Activated naive CD8-positive, alpha-beta T cell treated with anti-CD3 and anti-CD28 coated beads for 36 hours (primary cell): ENCODE measurements at regions not wholly inside any gene's neighbourhood (a gene's known extent, or its start where the extent isn't known, plus 50 kb on each side); places are given as distances from the start of the nearest gene placed in this dataset.
"Not testable (repeated sequence)": the region's sequence is repeated elsewhere in the genome, so short reads cannot be mapped to it uniquely, and the experiment has no call there.

ENCODE experiments used
- DNase-seq: peaks from one replicate; pipeline ENCODE4 v3.0.0; 2021
- H3K27ac Mint-ChIP-seq: one replicate; pipeline ENCODE4 v1.8.0; 2022; ENCODE audit warnings: mild to moderate bottlenecking, moderate library complexity, mixed read lengths
- H3K27me3 Mint-ChIP-seq: one replicate; pipeline ENCODE4 v1.8.0; 2022; ENCODE audit warnings: mild to moderate bottlenecking, mixed read lengths
- H3K36me3 Mint-ChIP-seq: one replicate; pipeline ENCODE4 v1.8.0; 2021; ENCODE audit warnings: mild to moderate bottlenecking, mixed read lengths
- H3K4me1 Mint-ChIP-seq: one replicate; pipeline ENCODE4 v1.8.0; 2021; ENCODE audit warnings: mixed read lengths
- H3K4me3 Mint-ChIP-seq: one replicate; pipeline ENCODE4 v1.8.0; 2022; ENCODE audit warnings: mild to moderate bottlenecking, moderate library complexity, mixed read lengths
- H3K9me3 Mint-ChIP-seq: one replicate; pipeline ENCODE4 v1.8.0; 2022; ENCODE audit warnings: mixed read lengths

GRCh38 chr11:45374653-45375059, 88.5 kb upstream of the SYT13 start:
- peaks cover 20% of the 10 kb centered on the region for H3K27me3 Mint-ChIP-seq
- H3K4me1 Mint-ChIP-seq: peaks cover 12% of the 10 kb centered on the region
- no peaks in the 10 kb centered on the region for H3K9me3 Mint-ChIP-seq
- H3K4me3 Mint-ChIP-seq: no peak overlapping the region
- no peaks in the 10 kb centered on the region for H3K36me3 Mint-ChIP-seq
- no peak overlapping the region for H3K27ac Mint-ChIP-seq
- DNase-seq: no peak

GRCh38 chr11:45374130-45374529, 88.0 kb upstream of the SYT13 start:
- Mint-ChIP-seq H3K36me3 (no peaks in the 10 kb centered on the region), H3K9me3 (no peaks in the 10 kb centered on the region), H3K4me3 (no peak overlapping the region)

GRCh38 chr11:45373506-45374035, 87.4 kb upstream of the SYT13 start:
- no peak overlapping the region for H3K27ac Mint-ChIP-seq
- peaks cover 20% of the 10 kb centered on the region for H3K27me3 Mint-ChIP-seq
- DNase-seq: no peak
- H3K36me3 Mint-ChIP-seq: no peaks in the 10 kb centered on the region
- peaks cover 12% of the 10 kb centered on the region for H3K4me1 Mint-ChIP-seq
- no peak overlapping the region for H3K4me3 Mint-ChIP-seq
- no peaks in the 10 kb centered on the region for H3K9me3 Mint-ChIP-seq

More at GRCh38 chr11:45374130-45374529, 88.0 kb upstream of the SYT13 start:
- peaks cover 20% of the 10 kb centered on the region for H3K27me3 Mint-ChIP-seq
- DNase-seq: no peak
- H3K27ac Mint-ChIP-seq: no peak overlapping the region
- peaks cover 12% of the 10 kb centered on the region for H3K4me1 Mint-ChIP-seq

GRCh38 chr11:45372414-45372813, 86.3 kb upstream of the SYT13 start:
- not testable (repeated sequence) for H3K27ac Mint-ChIP-seq, H3K36me3 Mint-ChIP-seq
- peaks cover 12% of the 10 kb centered on the region for H3K4me1 Mint-ChIP-seq

GRCh38 chr11:45371251-45372115, 85.3 kb upstream of the SYT13 start:
- Mint-ChIP-seq H3K4me1 (peaks cover 12% of the 10 kb centered on the region), H3K27ac (no peak overlapping the region), H3K36me3 (no peaks in the 10 kb centered on the region), H3K4me3 (no peak overlapping the region), H3K9me3 (no peaks in the 10 kb centered on the region), H3K27me3 (peaks cover 23% of the 10 kb centered on the region)
- peak; percentile 59 for DNase-seq

More at GRCh38 chr11:45372414-45372813, 86.3 kb upstream of the SYT13 start:
- H3K9me3 Mint-ChIP-seq, DNase-seq, H3K4me3 Mint-ChIP-seq: not testable (repeated sequence)
- H3K27me3 Mint-ChIP-seq: peaks cover 23% of the 10 kb centered on the region

- Mint-ChIP-seq H3K4me3 (no peak overlapping the region), H3K27me3 (peaks cover 23% of the 10 kb centered on the region), H3K4me1 (peaks cover 4% of the 10 kb centered on the region), H3K36me3 (no peaks in the 10 kb centered on the region), H3K27ac (no peak overlapping the region), H3K9me3 (no peaks in the 10 kb centered on the region)
- no peak for DNase-seq
These were observed 83.2 kb upstream of the SYT13 start for GRCh38 chr11:45369313-45369712.

GRCh38 chr11:45368697-45369096, 82.6 kb upstream of the SYT13 start:
- peaks cover 3% of the 10 kb centered on the region for H3K4me1 Mint-ChIP-seq
- H3K9me3 Mint-ChIP-seq: no peaks in the 10 kb centered on the region

GRCh38 chr11:45366619-45367190, 80.6 kb upstream of the SYT13 start:
- Mint-ChIP-seq H3K4me1 (peaks cover 3% of the 10 kb centered on the region), H3K9me3 (no peaks in the 10 kb centered on the region), H3K36me3 (no peaks in the 10 kb centered on the region), H3K4me3 (no peak overlapping the region), H3K27ac (no peak overlapping the region), H3K27me3 (peaks cover 16% of the 10 kb centered on the region)
- no peak for DNase-seq

More at GRCh38 chr11:45368697-45369096, 82.6 kb upstream of the SYT13 start:
- Mint-ChIP-seq H3K4me3 (no peak overlapping the region), H3K36me3 (no peaks in the 10 kb centered on the region), H3K27me3 (peaks cover 23% of the 10 kb centered on the region), H3K27ac (no peak overlapping the region)
- no peak for DNase-seq

GRCh38 chr11:45365961-45366618, 79.9 kb upstream of the SYT13 start:
- H3K36me3 Mint-ChIP-seq: no peaks in the 10 kb centered on the region
- DNase-seq: no peak
- H3K9me3 Mint-ChIP-seq: no peaks in the 10 kb centered on the region
- H3K4me1 Mint-ChIP-seq: peaks cover 2% of the 10 kb centered on the region
- H3K27me3 Mint-ChIP-seq: peaks cover 14% of the 10 kb centered on the region
- no peak overlapping the region for H3K27ac Mint-ChIP-seq
- no peak overlapping the region for H3K4me3 Mint-ChIP-seq

- no peaks in the 10 kb centered on the region for H3K27me3 Mint-ChIP-seq
- H3K36me3 Mint-ChIP-seq: no peaks in the 10 kb centered on the region
- H3K27ac Mint-ChIP-seq: no peak overlapping the region
- no peak for DNase-seq
- H3K9me3 Mint-ChIP-seq: no peaks in the 10 kb centered on the region
- no peak overlapping the region for H3K4me3 Mint-ChIP-seq
- H3K4me1 Mint-ChIP-seq: no peaks in the 10 kb centered on the region
These were observed 76.5 kb upstream of the SYT13 start for GRCh38 chr11:45362636-45363035.

GRCh38 chr11:45361551-45361950, 75.4 kb upstream of the SYT13 start:
- Mint-ChIP-seq H3K9me3 (no peaks in the 10 kb centered on the region), H3K36me3 (no peaks in the 10 kb centered on the region)
- no peak for DNase-seq

GRCh38 chr11:45355706-45356041, 69.5 kb upstream of the SYT13 start:
- Mint-ChIP-seq H3K36me3 (peaks cover 3% of the 10 kb centered on the region), H3K4me3 (peak overlapping the region; percentile 81), H3K4me1 (peaks cover 17% of the 10 kb centered on the region), H3K9me3 (peaks cover 9% of the 10 kb centered on the region), H3K27me3 (peaks cover 4% of the 10 kb centered on the region), H3K27ac (peak overlapping the region; percentile 27)
- DNase-seq: no peak

More at GRCh38 chr11:45361551-45361950, 75.4 kb upstream of the SYT13 start:
- H3K4me1 Mint-ChIP-seq: peaks cover 3% of the 10 kb centered on the region
- no peak overlapping the region for H3K27ac Mint-ChIP-seq
- no peak overlapping the region for H3K4me3 Mint-ChIP-seq
- H3K27me3 Mint-ChIP-seq: no peaks in the 10 kb centered on the region

- DNase-seq: peak; percentile 84
These were observed 69.0 kb upstream of the SYT13 start for GRCh38 chr11:45354976-45355705.

GRCh38 chr11:45348729-45349128, 62.6 kb upstream of the SYT13 start:
- DNase-seq: no peak
- H3K4me1 Mint-ChIP-seq: peaks cover 7% of the 10 kb centered on the region
- H3K4me3 Mint-ChIP-seq: no peak overlapping the region
- H3K27ac Mint-ChIP-seq: no peak overlapping the region
- H3K9me3 Mint-ChIP-seq: peaks cover 2% of the 10 kb centered on the region
- H3K36me3 Mint-ChIP-seq: no peaks in the 10 kb centered on the region
- H3K27me3 Mint-ChIP-seq: peaks cover 16% of the 10 kb centered on the region

More at GRCh38 chr11:45354976-45355705, 69.0 kb upstream of the SYT13 start:
- H3K4me3 Mint-ChIP-seq: peak overlapping the region; percentile 81
- H3K4me1 Mint-ChIP-seq: peaks cover 20% of the 10 kb centered on the region
- peaks cover 3% of the 10 kb centered on the region for H3K36me3 Mint-ChIP-seq
- H3K27me3 Mint-ChIP-seq: peaks cover 4% of the 10 kb centered on the region
- peak overlapping the region; percentile 75 for H3K27ac Mint-ChIP-seq
- H3K9me3 Mint-ChIP-seq: peaks cover 9% of the 10 kb centered on the region
